Stimulated activated CD4-positive, alpha-beta T cell treated with anti-CD3 and anti-CD28 coated beads, TNF-alpha, amount 100 ng/mL, for 24 hours (primary cell): ENCODE measurements at regions not wholly inside any gene's neighbourhood (a gene's known extent, or its start where the extent isn't known, plus 50 kb on each side); places are given as distances from the start of the nearest gene placed in this dataset.
"Not testable (repeated sequence)": the region's sequence is repeated elsewhere in the genome, so short reads cannot be mapped to it uniquely, and the experiment has no call there.

Experiments
- DNase-seq, 3 experiments: peaks; one replicate each; pipeline ENCODE4 v3.0.0-alpha.2; 2020; ENCODE audit warnings: low read depth in 3 of 3

- DNase-seq, result no peak
These were observed 366.5 kb upstream of the SEMA3C start for GRCh38 chr7:81285142-81285871.

- DNase-seq, result no peak
These were observed 365.7 kb upstream of the SEMA3C start for GRCh38 chr7:81284576-81284975.

GRCh38 chr7:81280531-81280930, 361.7 kb upstream of the SEMA3C start:
- DNase-seq, result no peak

- DNase-seq, result no peak
These were observed 358.8 kb upstream of the SEMA3C start for GRCh38 chr7:81277691-81278090.

GRCh38 chr7:81273601-81274397, 354.9 kb upstream of the SEMA3C start:
- DNase-seq, result no peak

- no peak for DNase-seq
These were observed 353.3 kb upstream of the SEMA3C start for GRCh38 chr7:81272176-81272575.

- DNase-seq, result no peak
These were observed 349.7 kb upstream of the SEMA3C start for GRCh38 chr7:81268551-81268950.

- no peak for DNase-seq
These were observed 348.7 kb upstream of the SEMA3C start for GRCh38 chr7:81267508-81267907.

GRCh38 chr7:81264116-81264515, 345.3 kb upstream of the SEMA3C start:
- DNase-seq, result no peak

GRCh38 chr7:81260152-81260551, 341.3 kb upstream of the SEMA3C start:
- DNase-seq, result no peak

- DNase-seq, result no peak
These were observed 338.1 kb upstream of the SEMA3C start for GRCh38 chr7:81256991-81257390.

- no peak for DNase-seq
These were observed 329.6 kb upstream of the SEMA3C start for GRCh38 chr7:81248420-81248819.

- DNase-seq, result not testable (repeated sequence)
These were observed 328.5 kb upstream of the SEMA3C start for GRCh38 chr7:81247364-81247763.

GRCh38 chr7:81245353-81245752, 326.5 kb upstream of the SEMA3C start:
- DNase-seq, result no peak

GRCh38 chr7:81244224-81244623, 325.4 kb upstream of the SEMA3C start:
- no peak for DNase-seq

GRCh38 chr7:81236560-81236959, 317.7 kb upstream of the SEMA3C start:
- no peak for DNase-seq

- DNase-seq, result no peak
These were observed 317.1 kb upstream of the SEMA3C start for GRCh38 chr7:81235997-81236396.

- no peak for DNase-seq
These were observed 316.0 kb upstream of the SEMA3C start for GRCh38 chr7:81234896-81235295.

GRCh38 chr7:81233208-81233940, 314.5 kb upstream of the SEMA3C start:
- no peak for DNase-seq

GRCh38 chr7:81232084-81232799, 313.4 kb upstream of the SEMA3C start:
- DNase-seq, result no peak

- DNase-seq, result no peak
These were observed 312.5 kb upstream of the SEMA3C start for GRCh38 chr7:81231301-81231838.

GRCh38 chr7:81226234-81226633, 307.4 kb upstream of the SEMA3C start:
- no peak for DNase-seq
